ENCODE measurements at regions not wholly inside any gene's neighbourhood (a gene's known extent, or its start where the extent isn't known, plus 50 kb on each side); places are given as distances from the start of the nearest gene placed in this dataset.

GRCh38 chr11:33974804-33975203 lies 76.7 kb upstream of the CAPRIN1 start:
- no peak for TF ChIP-seq CTCF (IDR thresholded peaks at IDR 0.05; ENCODE audit: insufficient read depth, low read depth, low read length)
- no peak for TF ChIP-seq EZH2 (IDR thresholded peaks at IDR 0.05; ENCODE audit: insufficient read depth, low read length)

Data from astrocyte (in vitro differentiated cells and primary cell).